ENCODE measurements at regions not wholly inside any gene's neighbourhood (a gene's known extent, or its start where the extent isn't known, plus 50 kb on each side); places are given as distances from the start of the nearest gene placed in this dataset.

GRCh38 chr2:42860319-42861094, 68.1 kb upstream of the HAAO start:
- TF ChIP-seq CTCF (IDR thresholded peaks at IDR 0.05): no peak
- no peaks in the 10 kb centered on the region for H3K27me3 Mint-ChIP-seq (ENCODE audit: low read depth, poor library complexity)
- peaks cover 8% of the 10 kb centered on the region for H3K9me3 Mint-ChIP-seq
- no peak for DNase-seq
- H3K36me3 Mint-ChIP-seq (ENCODE audit: low read depth): peaks cover 4% of the 10 kb centered on the region
- no peak overlapping the region for H3K4me3 Mint-ChIP-seq
- H3K27ac Mint-ChIP-seq: peak overlapping the region; percentile 85
- peaks cover 44% of the 10 kb centered on the region for H3K4me1 Mint-ChIP-seq

DNA sequence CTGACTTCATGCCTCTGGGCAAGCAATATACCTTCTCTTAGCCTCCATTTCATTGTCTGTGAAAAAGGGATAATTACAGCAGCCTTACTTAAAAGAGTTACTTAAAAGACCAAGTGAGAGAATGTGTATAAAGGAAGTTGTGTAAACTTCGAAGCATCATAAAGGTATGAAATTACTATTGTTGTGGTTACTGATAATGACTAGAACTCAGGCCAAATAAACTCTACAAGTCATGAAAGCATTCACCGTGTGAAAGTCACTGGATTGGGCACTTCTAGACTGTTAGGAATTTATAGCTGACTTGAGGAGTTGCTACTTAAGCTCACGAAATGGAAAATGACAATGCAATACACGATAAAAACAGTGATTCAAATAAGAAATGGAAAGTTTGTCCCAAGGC, 67.4 kb upstream of the HAAO start:
- DNase-seq: no peak
- no peak for TF ChIP-seq CTCF (IDR thresholded peaks at IDR 0.05)
- Mint-ChIP-seq H3K4me3 (no peak overlapping the region), H3K27ac (peak overlapping the region; percentile 85), H3K4me1 (peaks cover 49% of the 10 kb centered on the region), H3K27me3 (ENCODE audit: low read depth, poor library complexity) (no peaks in the 10 kb centered on the region), H3K36me3 (ENCODE audit: low read depth) (peaks cover 4% of the 10 kb centered on the region), H3K9me3 (peaks cover 8% of the 10 kb centered on the region)

DNA sequence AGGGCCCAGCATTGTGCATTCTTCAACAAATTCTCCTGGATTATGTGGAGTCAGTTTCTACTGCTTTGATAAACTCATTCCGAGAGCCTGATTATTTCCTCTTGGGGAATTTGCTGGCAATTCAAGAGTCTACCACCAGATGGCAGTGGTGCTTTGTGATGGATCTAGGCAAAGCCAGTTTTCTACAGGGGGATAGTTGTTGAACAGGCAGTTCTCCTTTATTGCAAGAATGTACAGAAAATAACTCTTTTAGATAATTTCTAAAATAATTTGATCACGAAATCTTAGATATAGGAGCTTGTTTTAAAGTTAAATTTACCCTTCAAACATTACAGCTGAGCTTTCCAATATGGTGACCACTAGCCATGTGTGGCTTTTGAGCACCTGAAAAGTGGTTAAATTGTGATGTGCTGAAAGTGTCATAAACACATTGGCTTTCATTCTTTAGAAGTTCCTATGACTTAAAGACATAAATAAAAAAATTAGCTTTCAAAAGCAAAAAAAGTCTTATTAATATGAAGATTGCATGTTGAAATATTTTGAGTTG, 66.7 kb upstream of the HAAO start:
- Mint-ChIP-seq H3K27ac (no peak overlapping the region), H3K36me3 (ENCODE audit: low read depth) (peaks cover 4% of the 10 kb centered on the region), H3K4me3 (no peak overlapping the region), H3K27me3 (ENCODE audit: low read depth, poor library complexity) (no peaks in the 10 kb centered on the region), H3K9me3 (peaks cover 8% of the 10 kb centered on the region), H3K4me1 (peaks cover 56% of the 10 kb centered on the region)
- DNase-seq: peak; percentile 84
- peak; percentile 95 for TF ChIP-seq CTCF (IDR thresholded peaks at IDR 0.05)

- Mint-ChIP-seq H3K27me3 (ENCODE audit: low read depth, poor library complexity) (no peaks in the 10 kb centered on the region), H3K9me3 (peaks cover 8% of the 10 kb centered on the region), H3K4me3 (no peak overlapping the region), H3K27ac (peak overlapping the region; percentile 86), H3K4me1 (peaks cover 63% of the 10 kb centered on the region), H3K36me3 (ENCODE audit: low read depth) (peaks cover 4% of the 10 kb centered on the region)
- no peak for TF ChIP-seq CTCF (IDR thresholded peaks at IDR 0.05)
- no peak for DNase-seq
Measured at GRCh38 chr2:42858140-42859005, 66.0 kb upstream of the HAAO start.

- H3K27ac Mint-ChIP-seq: peak overlapping the region; percentile 83
- H3K27me3 Mint-ChIP-seq (ENCODE audit: low read depth, poor library complexity): no peaks in the 10 kb centered on the region
- H3K36me3 Mint-ChIP-seq (ENCODE audit: low read depth): peaks cover 4% of the 10 kb centered on the region
- H3K9me3 Mint-ChIP-seq: peaks cover 8% of the 10 kb centered on the region
- no peak for DNase-seq
- H3K4me3 Mint-ChIP-seq: no peak overlapping the region
- no peak for TF ChIP-seq CTCF (IDR thresholded peaks at IDR 0.05)
- peaks cover 69% of the 10 kb centered on the region for H3K4me1 Mint-ChIP-seq
Measured at GRCh38 chr2:42856891-42857632, 64.7 kb upstream of the HAAO start.

Data from nephron progenitor cell (in vitro differentiated cells).